Transverse colon (tissue), 4 donors: ENCODE measurements at regions not wholly inside any gene's neighbourhood (a gene's known extent, or its start where the extent isn't known, plus 50 kb on each side); places are given as distances from the start of the nearest gene placed in this dataset.

Experiments
- DNase-seq: peaks from one replicate; pipeline ENCODE4 v3.0.0-alpha.2; 2019
- H3K27ac ChIP-seq, 4 donors: fragments of 200-600 bp; sonication (generic); 2 replicates each; pipeline ENCODE4 v1.5.1; 2016 to 2018; ENCODE audit warnings: inconsistent platforms in 4 of 4
- H3K27me3 ChIP-seq: fragments of 200-600 bp; sonication (generic); 2 replicates; pipeline ENCODE4 v1.5.1; 2017; ENCODE audit warnings: inconsistent platforms
- H3K36me3 ChIP-seq, 4 donors: fragments of 200-600 bp; sonication (generic); 2 replicates each; pipeline ENCODE4 v1.5.1; 2017 to 2019; ENCODE audit warnings: inconsistent platforms in 4 of 4
- H3K4me1 ChIP-seq, 4 donors: fragments of 200-600 bp; sonication (generic); 2 replicates each; pipeline ENCODE4 v1.5.1; 2017 to 2020; ENCODE audit warnings: inconsistent platforms in 4 of 4
- H3K4me3 ChIP-seq, 4 donors: fragments of 200-600 bp; sonication (generic); 1 replicate in 1 of 4; 2 replicates in 3 of 4; pipeline versions ENCODE4 v1.5.1 to v1.6.1; 2017 to 2019; ENCODE audit warnings: inconsistent platforms in 4 of 4
- H3K9me3 ChIP-seq, 2 donors: fragments of 200-600 bp; sonication (generic); 2 replicates each; pipeline ENCODE4 v1.5.1; 2017 to 2019; ENCODE audit warnings: inconsistent platforms in 2 of 2
- EP300 ChIP-seq: sonication (generic); formaldehyde crosslinking; IDR thresholded peaks from one replicate; pipeline ENCODE4 v1.6.1; 2017; ENCODE audit warnings: antibody characterized with exemption, low read depth
- POLR2A ChIP-seq: fragments of 450-650 bp; IDR thresholded peaks from one replicate; pipeline ENCODE4 v1.6.1; 2016; ENCODE audit warnings: antibody characterized with exemption, mild to moderate bottlenecking, moderate library complexity
- POLR2AphosphoS5 ChIP-seq, 3 donors: sonication (generic); formaldehyde crosslinking; IDR thresholded peaks; one replicate each; pipeline ENCODE4 v1.6.1; 2016; ENCODE audit warnings: antibody characterized with exemption in 3 of 3
- WGBS, 2 donors: methylation state at CpG; one replicate each; pipeline ENCODE4 v1.1.5; 2018; ENCODE audit warnings: low coverage in 1 of 2; 5-methylcytosine and 5-hydroxymethylcytosine counted together
- in situ Hi-C, 4 donors: fragments of 200-750 bp; cut with MboI; loops; one replicate each; pipeline versions ENCODE4 v1.15.0 to v1.15.1; 2017; ENCODE audit warnings: low sequenced_read_pairs in 3 of 4, low pct_ligation_motif_present in 1 of 4, low pct_unique_long_range_greater_than_20kb in 1 of 4
- intact Hi-C: fragments of 100-400 bp; cut with DNase I; formaldehyde crosslinking; loops from one replicate; pipeline ENCODE4 v1.15.1; 2023; ENCODE audit warnings: low total_unique reads
- TF ChIP-seq, protein P1 (sequence below), 5 experiments: fragments of 200-600 bp in 3 of 5; fragments of 450-650 bp in 2 of 5; sonication (generic) in 3 of 5; IDR thresholded peaks; 1 replicate in 2 of 5; 2 replicates in 3 of 5; pipeline ENCODE4 v1.5.1; 2016 to 2017; ENCODE audit warnings: antibody characterized with exemption in 5 of 5, inconsistent platforms in 3 of 5, mild to moderate bottlenecking in 2 of 5, moderate library complexity in 1 of 5

DNA sequence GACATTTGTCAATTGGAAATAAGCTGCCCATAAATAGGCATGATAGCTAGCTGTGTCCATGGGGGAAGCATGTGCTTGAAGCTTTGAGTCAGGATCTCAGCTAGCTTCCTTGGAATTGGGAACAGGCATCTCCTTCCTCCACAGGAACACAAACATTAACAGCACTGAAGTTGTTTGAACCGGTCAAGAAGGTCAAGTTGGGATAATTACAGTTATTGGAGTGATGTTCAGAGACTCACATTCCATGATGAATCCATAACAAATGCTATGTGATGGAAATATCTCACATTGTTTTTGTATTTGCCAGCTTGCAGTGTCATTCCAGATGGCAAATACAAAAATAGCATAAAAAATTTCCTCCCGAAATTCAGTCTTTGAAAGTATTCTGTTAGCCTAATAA lies 347.6 kb upstream of the SMIM21 start:
- TF ChIP-seq, protein P1, sequence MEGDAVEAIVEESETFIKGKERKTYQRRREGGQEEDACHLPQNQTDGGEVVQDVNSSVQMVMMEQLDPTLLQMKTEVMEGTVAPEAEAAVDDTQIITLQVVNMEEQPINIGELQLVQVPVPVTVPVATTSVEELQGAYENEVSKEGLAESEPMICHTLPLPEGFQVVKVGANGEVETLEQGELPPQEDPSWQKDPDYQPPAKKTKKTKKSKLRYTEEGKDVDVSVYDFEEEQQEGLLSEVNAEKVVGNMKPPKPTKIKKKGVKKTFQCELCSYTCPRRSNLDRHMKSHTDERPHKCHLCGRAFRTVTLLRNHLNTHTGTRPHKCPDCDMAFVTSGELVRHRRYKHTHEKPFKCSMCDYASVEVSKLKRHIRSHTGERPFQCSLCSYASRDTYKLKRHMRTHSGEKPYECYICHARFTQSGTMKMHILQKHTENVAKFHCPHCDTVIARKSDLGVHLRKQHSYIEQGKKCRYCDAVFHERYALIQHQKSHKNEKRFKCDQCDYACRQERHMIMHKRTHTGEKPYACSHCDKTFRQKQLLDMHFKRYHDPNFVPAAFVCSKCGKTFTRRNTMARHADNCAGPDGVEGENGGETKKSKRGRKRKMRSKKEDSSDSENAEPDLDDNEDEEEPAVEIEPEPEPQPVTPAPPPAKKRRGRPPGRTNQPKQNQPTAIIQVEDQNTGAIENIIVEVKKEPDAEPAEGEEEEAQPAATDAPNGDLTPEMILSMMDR (IDR thresholded peaks at IDR 0.05) = no peak
- TF ChIP-seq POLR2AphosphoS5 (IDR thresholded peaks at IDR 0.05) = no peak
- TF ChIP-seq EP300 = no peak
- TF ChIP-seq POLR2A = no peak
- H3K27ac ChIP-seq = no peak overlapping the region
- no peaks in the 10 kb centered on the region for H3K9me3 ChIP-seq
- H3K4me3 ChIP-seq = no peak overlapping the region
- H3K36me3 ChIP-seq = no peaks in the 10 kb centered on the region
- no peaks in the 10 kb centered on the region for H3K4me1 ChIP-seq
- in situ Hi-C loops (no loop called here), intact Hi-C loops (no loop called here)
- DNase-seq = no peak
- 0 to 31% methylated on average over 1 to 2 of the region's 2 CpGs for WGBS, 2 donors
- H3K27me3 ChIP-seq = no peaks in the 10 kb centered on the region

GRCh38 chr18:75773618-75774017 lies 346.1 kb upstream of the SMIM21 start:
- intact Hi-C loops (no loop called here), in situ Hi-C loops (no loop called here)
- H3K36me3 ChIP-seq = no peaks in the 10 kb centered on the region
- no peaks in the 10 kb centered on the region for H3K27me3 ChIP-seq
- H3K9me3 ChIP-seq = no peaks in the 10 kb centered on the region
- 64 to 83% methylated on average over 2 to 3 of the region's 3 CpGs for WGBS, 2 donors
- H3K4me3 ChIP-seq = no peak overlapping the region
- no peak for DNase-seq
- TF ChIP-seq, protein P1 (IDR thresholded peaks at IDR 0.05) = no peak
- TF ChIP-seq EP300 (no peak), POLR2A (no peak), POLR2AphosphoS5 (IDR thresholded peaks at IDR 0.05) (no peak)
- no peak overlapping the region for H3K27ac ChIP-seq
- H3K4me1 ChIP-seq = no peaks in the 10 kb centered on the region

- H3K27ac ChIP-seq = no peak overlapping the region
- H3K9me3 ChIP-seq = no peaks in the 10 kb centered on the region
- WGBS, 2 donors = 73 to 93% methylated on average over 1 to 2 of the region's 2 CpGs
- H3K4me1 ChIP-seq = no peaks in the 10 kb centered on the region
- no peak for DNase-seq
- H3K27me3 ChIP-seq = no peaks in the 10 kb centered on the region
- intact Hi-C loops = no loop called here
- no peaks in the 10 kb centered on the region for H3K36me3 ChIP-seq
- in situ Hi-C loops = no loop called here
- H3K4me3 ChIP-seq = no peak overlapping the region
- TF ChIP-seq, protein P1 (IDR thresholded peaks at IDR 0.05) = no peak
- TF ChIP-seq EP300 (no peak), POLR2A (no peak), POLR2AphosphoS5 (IDR thresholded peaks at IDR 0.05) (no peak)
Observed at GRCh38 chr18:75762758-75763157, 335.3 kb upstream of the SMIM21 start.

- intact Hi-C loops = no loop called here
- TF ChIP-seq POLR2A (no peak), EP300 (no peak), POLR2AphosphoS5 (IDR thresholded peaks at IDR 0.05) (no peak)
- TF ChIP-seq, protein P1 (IDR thresholded peaks at IDR 0.05) = no peak
Observed at GRCh38 chr18:75760208-75760607, 332.7 kb upstream of the SMIM21 start.

More at GRCh38 chr18:75760208-75760607, 332.7 kb upstream of the SMIM21 start:
- Histone ChIP-seq H3K4me1 (no peaks in the 10 kb centered on the region), H3K36me3 (no peaks in the 10 kb centered on the region), H3K27ac (no peak overlapping the region), H3K4me3 (no peak overlapping the region), H3K9me3 (no peaks in the 10 kb centered on the region), H3K27me3 (no peaks in the 10 kb centered on the region)
- no peak for DNase-seq
- in situ Hi-C loops = no loop called here
- WGBS, 2 donors = 27 to 43% methylated on average over 1 of the region's 1 CpG
